ENCODE measurements at regions not wholly inside any gene's neighbourhood (a gene's known extent, or its start where the extent isn't known, plus 50 kb on each side); places are given as distances from the start of the nearest gene placed in this dataset.

DNA sequence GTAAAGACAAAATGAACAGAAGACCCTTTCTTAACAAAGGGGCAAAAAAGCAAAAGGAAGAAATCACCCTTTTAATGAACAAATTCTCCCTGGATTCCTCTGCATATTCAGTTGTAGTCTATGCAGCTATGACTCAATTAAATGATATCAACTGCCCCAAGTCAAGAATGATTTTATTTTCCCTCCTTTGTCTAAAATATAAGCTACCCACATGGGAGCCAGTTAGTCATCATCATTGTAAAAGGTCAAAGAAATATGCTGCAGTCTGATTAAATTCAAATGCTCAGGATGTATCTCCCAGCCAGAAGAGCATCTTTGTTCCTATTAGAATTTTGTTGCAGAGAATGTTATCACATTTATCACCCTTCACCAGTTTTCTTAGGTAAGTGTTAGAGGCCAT, 84.0 kb downstream of the SST start:
- TF ChIP-seq CTCF (IDR thresholded peaks at IDR 0.05; ENCODE audit: low read depth, low read length, poor library complexity, severe bottlenecking) (no peak), EZH2phosphoT487 (IDR thresholded peaks at IDR 0.05; ENCODE audit: borderline replicate concordance, low read length) (no peak)

All from DOHH2 (cell line).